HCT116 (cell line): ENCODE measurements at regions not wholly inside any gene's neighbourhood (a gene's known extent, or its start where the extent isn't known, plus 50 kb on each side); places are given as distances from the start of the nearest gene placed in this dataset.

ENCODE experiments used
- ATAC-seq: fragments of 200-7000 bp; cut with Tn5 transposase; 2 replicates; pipeline ENCODE4 v1.9.1; 2020; ENCODE audit warnings: mild to moderate bottlenecking, moderate library complexity
- BruUV-seq: library from RNA; stranded (reverse); fragments of 400-500 nt; replicated peaks from 2 replicates; lab custom pipeline; 2021; lab: Mats Ljungman, UMichigan
- CTCF ChIA-PET: fragments of 300-600 bp; sonication (Branson Sonifier 250); formaldehyde crosslinking; loops from one replicate; lab custom pipeline; 2021; ENCODE audit warnings: antibody characterized with exemption; lab: Charles Lee
- POLR2A ChIA-PET: fragments of 300-600, 350-600 bp; sonication (Branson Sonifier 250); formaldehyde crosslinking; loops from one replicate; lab custom pipeline; 2021; ENCODE audit warnings: antibody characterized with exemption; lab: Charles Lee
- RAD21 ChIA-PET, 2 experiments: fragments of 300-600 bp; sonication (Branson Sonifier 250); formaldehyde crosslinking; loops; one replicate each; lab custom pipeline; 2023; ENCODE audit warnings: low total read pairs in 2 of 2; ENCODE audit not compliant: uncharacterized antibody in 2 of 2, unreplicated experiment in 2 of 2, low non-redundant PET in 1 of 2; lab: Charles Lee
- DNase-seq: peaks from one replicate; pipeline ENCODE4 v3.0.0-alpha.2; 2010; ENCODE audit warnings: low read depth, low spot score
- H2AFZ ChIP-seq: fragments of 200-600 bp; shearing (Covaris generic), sonication (generic); 2 replicates; pipeline ENCODE4 v1.6.1; 2017; ENCODE audit warnings: low read depth, mixed run types, mixed read lengths, antibody characterized with exemption, low read length; ENCODE audit not compliant: poor library complexity, severe bottlenecking
- H3K27ac ChIP-seq: 2 replicates; pipeline ENCODE4 v1.5.1; 2012; ENCODE audit warnings: low read depth, low read length
- H3K27me3 ChIP-seq: fragments of 200-600 bp; sonication (generic); 2 replicates; pipeline ENCODE4 v1.6.1; 2016; ENCODE audit warnings: mixed run types, low read length, mixed read lengths; ENCODE audit not compliant: insufficient read depth
- H3K36me3 ChIP-seq, 2 experiments: fragments of 200-500 bp in 1 of 2; fragments of 200-600 bp in 1 of 2; sonication (Bioruptor generic) in 1 of 2; sonication (generic) in 1 of 2; 2 replicates each; pipeline versions ENCODE4 v1.5.1 to v1.6.1; 2014 to 2016; ENCODE audit warnings: low read length in 2 of 2, inconsistent platforms in 1 of 2, mixed read lengths in 1 of 2, mixed run types in 1 of 2; ENCODE audit not compliant: insufficient read depth in 2 of 2, control insufficient read depth in 1 of 2
- H3K4me1 ChIP-seq, 2 experiments: fragments of 200-600 bp in 1 of 2; sonication (generic) in 1 of 2; 2 replicates each; pipeline versions ENCODE4 v1.5.1 to v1.6.1; 2012 to 2017; ENCODE audit warnings: low read length in 2 of 2, inconsistent platforms in 1 of 2, mild to moderate bottlenecking in 1 of 2, mixed read lengths in 1 of 2, mixed run types in 1 of 2, moderate library complexity in 1 of 2; ENCODE audit not compliant: insufficient read depth in 2 of 2, control insufficient read depth in 1 of 2
- H3K4me2 ChIP-seq: fragments of 200-600 bp; sonication (generic); 2 replicates; pipeline ENCODE4 v1.6.1; 2017; ENCODE audit warnings: mixed run types, low read length, mixed read lengths
- H3K4me3 ChIP-seq, 2 experiments: fragments of 200-600 bp in 1 of 2; sonication (generic) in 1 of 2; replicated peaks in 1 of 2; 2 replicates each; pipeline ENCODE4 v1.5.1; 2011 to 2016; ENCODE audit warnings: low read length in 2 of 2, control low read depth in 1 of 2, low read depth in 1 of 2, mild to moderate bottlenecking in 1 of 2, mixed read lengths in 1 of 2, mixed run types in 1 of 2
- H3K79me2 ChIP-seq: fragments of 200-600 bp; sonication (generic); 2 replicates; pipeline ENCODE4 v1.6.1; 2017; ENCODE audit warnings: mild to moderate bottlenecking, mixed run types, low read length, moderate library complexity, mixed read lengths; ENCODE audit not compliant: insufficient read depth
- H3K9ac ChIP-seq: fragments of 200-600 bp; sonication (generic); 2 replicates; pipeline ENCODE4 v1.6.1; 2016; ENCODE audit warnings: low read length, mixed read lengths
- H3K9me2 ChIP-seq: fragments of 200-600 bp; sonication (generic), shearing (Covaris generic); 2 replicates; pipeline ENCODE4 v1.6.1; 2017; ENCODE audit warnings: mixed run types, mild to moderate bottlenecking, moderate library complexity; ENCODE audit not compliant: insufficient read depth
- H3K9me3 ChIP-seq, 2 experiments: fragments of 200-500 bp in 1 of 2; fragments of 200-600 bp in 1 of 2; sonication (Bioruptor generic) in 1 of 2; sonication (generic) in 1 of 2; 2 replicates each; pipeline ENCODE4 v1.6.1; 2014 to 2017; ENCODE audit warnings: low read length in 2 of 2, mixed read lengths in 2 of 2, inconsistent platforms in 1 of 2, low read depth in 1 of 2, mild to moderate bottlenecking in 1 of 2, mixed run types in 1 of 2, moderate library complexity in 1 of 2; ENCODE audit not compliant: control insufficient read depth in 1 of 2, insufficient read depth in 1 of 2
- H4K20me1 ChIP-seq: fragments of 200-600 bp; sonication (generic), shearing (Covaris generic); 2 replicates; pipeline ENCODE4 v1.6.1; 2017; ENCODE audit warnings: mixed run types, mild to moderate bottlenecking, moderate library complexity; ENCODE audit not compliant: insufficient read depth
- CBX3 ChIP-seq: IDR thresholded peaks from 2 replicates; pipeline ENCODE4 v1.6.1; 2012; ENCODE audit warnings: low read depth
- EGR1 ChIP-seq: IDR thresholded peaks from 2 replicates; pipeline ENCODE4 v1.6.1; 2012; ENCODE audit warnings: low read depth
- EZH2 ChIP-seq: fragments of 200-600 bp; sonication (generic); IDR thresholded peaks from 2 replicates; pipeline ENCODE4 v1.6.1; 2017; ENCODE audit warnings: antibody characterized with exemption, mixed run types
- JUND ChIP-seq: IDR thresholded peaks from 2 replicates; pipeline ENCODE4 v1.6.1; 2012
- POLR2A ChIP-seq: IDR thresholded peaks from 2 replicates; pipeline ENCODE4 v1.7.0; 2011; ENCODE audit warnings: borderline replicate concordance; ENCODE audit not compliant: insufficient read depth, insufficient read length; ENCODE audit errors: extremely low read depth
- POLR2AphosphoS5 ChIP-seq: IDR thresholded peaks from 2 replicates; pipeline ENCODE4 v1.6.1; 2011; ENCODE audit warnings: mild to moderate bottlenecking, low read depth, low read length, moderate library complexity
- RAD21 ChIP-seq: IDR thresholded peaks from 2 replicates; pipeline ENCODE4 v1.6.1; 2012; ENCODE audit warnings: low read depth, mild to moderate bottlenecking
- SIN3A ChIP-seq: IDR thresholded peaks from 2 replicates; pipeline ENCODE4 v1.6.1; 2012; ENCODE audit warnings: low read depth
- SRF ChIP-seq: IDR thresholded peaks from 2 replicates; pipeline ENCODE4 v1.6.1; 2012; ENCODE audit warnings: low read depth
- YY1 ChIP-seq: IDR thresholded peaks from 2 replicates; pipeline ENCODE4 v1.6.1; 2011; ENCODE audit warnings: low read length, low read depth, moderate library complexity, mild to moderate bottlenecking; ENCODE audit not compliant: insufficient replicate concordance; ENCODE audit errors: extremely low read depth
- ZFX ChIP-seq: fragments of 450-650 bp; IDR thresholded peaks from 2 replicates; pipeline ENCODE4 v1.6.1; 2017
- ZNF274 ChIP-seq: fragments of 200-500 bp; sonication (Bioruptor generic); IDR thresholded peaks from 2 replicates; pipeline ENCODE4 v1.6.1; 2014; ENCODE audit warnings: mild to moderate bottlenecking, low read depth, low read length, inconsistent platforms
- intact Hi-C: fragments of 100-400 bp; cut with micrococcal nuclease; formaldehyde crosslinking; loops from 2 replicates; pipeline ENCODE4 v1.10.0; 2022
- TF ChIP-seq, protein P1 (sequence below): IDR thresholded peaks from 2 replicates; pipeline ENCODE4 v1.6.1; 2012
- TF ChIP-seq, protein P2 (sequence below): IDR thresholded peaks from 2 replicates; pipeline ENCODE4 v1.6.1; 2011; ENCODE audit warnings: mild to moderate bottlenecking, low read length, moderate library complexity; ENCODE audit not compliant: insufficient replicate concordance; ENCODE audit errors: extremely low read depth
- TF ChIP-seq, protein P3 (sequence below): IDR thresholded peaks from 2 replicates; pipeline ENCODE4 v1.6.1; 2012

DNA sequence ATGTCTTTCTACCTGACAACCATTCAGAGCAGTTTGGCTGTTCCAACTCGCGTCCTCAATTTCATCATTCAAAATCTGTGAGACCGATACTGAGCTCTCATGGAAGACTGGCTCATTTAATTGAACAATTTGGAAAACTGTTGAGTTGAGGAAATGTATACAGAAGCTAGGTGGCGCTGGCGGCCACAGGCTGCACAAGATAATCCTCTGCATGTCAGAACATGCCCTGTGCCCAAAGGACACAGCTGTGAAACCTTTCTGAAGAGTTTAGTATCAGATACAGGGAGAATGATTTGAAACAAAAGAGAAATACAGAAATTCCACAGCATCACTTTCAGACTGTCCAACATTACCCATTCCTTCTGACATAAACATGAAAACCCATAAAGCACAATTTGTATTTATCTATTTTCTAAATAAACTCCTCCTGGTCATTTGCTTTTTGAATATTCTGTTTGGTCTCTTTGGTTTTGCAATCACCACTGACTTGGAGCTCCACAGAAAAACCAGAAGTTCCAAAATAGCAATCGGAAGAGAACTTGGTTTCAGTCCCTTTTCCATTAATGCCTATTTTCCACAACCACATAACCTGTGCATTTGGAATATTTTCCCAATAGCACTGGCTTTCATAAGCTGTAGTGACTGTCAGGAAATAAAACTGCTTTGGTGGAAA is 192.8 kb downstream of the MAP2K6 start (continued):
- TF ChIP-seq, protein P1, sequence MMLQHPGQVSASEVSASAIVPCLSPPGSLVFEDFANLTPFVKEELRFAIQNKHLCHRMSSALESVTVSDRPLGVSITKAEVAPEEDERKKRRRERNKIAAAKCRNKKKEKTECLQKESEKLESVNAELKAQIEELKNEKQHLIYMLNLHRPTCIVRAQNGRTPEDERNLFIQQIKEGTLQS: no peak
- TF ChIP-seq, all 23 proteins: peak for 6

DNA sequence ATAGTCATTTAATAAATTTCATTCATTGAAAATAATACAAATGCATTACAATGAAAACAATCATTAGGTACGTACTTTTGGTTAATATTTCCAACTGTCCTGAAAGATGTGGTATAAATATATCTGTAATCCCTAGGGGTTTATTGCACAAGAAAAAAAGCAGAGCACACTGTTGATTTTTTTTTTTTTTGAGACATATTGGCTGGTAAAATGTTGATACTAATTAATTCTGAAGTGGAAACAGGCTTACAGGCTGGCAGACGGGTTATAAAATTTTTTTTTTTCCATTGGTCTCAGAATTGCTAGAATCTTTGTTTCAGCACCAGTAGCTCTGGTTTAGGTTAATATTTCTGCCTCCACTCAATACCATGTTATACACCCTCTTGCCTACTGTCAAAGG is 193.6 kb downstream of the MAP2K6 start:
- no peak for DNase-seq
- Histone ChIP-seq H3K36me3 (no peaks in the 10 kb centered on the region), H3K9ac (no peak overlapping the region), H3K27me3 (no peaks in the 10 kb centered on the region), H3K9me3 (no peaks in the 10 kb centered on the region), H3K4me3 (no peak overlapping the region), H3K4me2 (no peak overlapping the region), H2AFZ (no peak overlapping the region), H3K79me2 (no peaks in the 10 kb centered on the region), H3K4me1 (peaks cover 8 to 10% of the 10 kb centered on the region in 2 experiments; a peak in 3 of 4 replicates), H4K20me1 (no peaks in the 10 kb centered on the region), H3K9me2 (no peaks in the 10 kb centered on the region), H3K27ac (no peak overlapping the region)
- ChIA-PET CTCF (interaction anchor here (0.8 to 3.9 kb wide), 19 partner anchors 11 to 1015 kb away, joined by 3 to 51 read pairs (median 4); no protein-coding TSS in a partner anchor), RAD21 (no interaction called here), POLR2A (interaction anchor here (1.9 kb wide), 1 partner anchor 11 kb away, joined by 7 read pairs; no protein-coding TSS in a partner anchor)
- BruUV-seq: no TSS peak
- no peak for ATAC-seq
- TF ChIP-seq RAD21 (no peak), EGR1 (no peak)
- intact Hi-C loops: loop anchor here (2.0 to 5.0 kb wide), 3 partner anchors 537 to 1015 kb away; no protein-coding TSS in a partner anchor

DNA sequence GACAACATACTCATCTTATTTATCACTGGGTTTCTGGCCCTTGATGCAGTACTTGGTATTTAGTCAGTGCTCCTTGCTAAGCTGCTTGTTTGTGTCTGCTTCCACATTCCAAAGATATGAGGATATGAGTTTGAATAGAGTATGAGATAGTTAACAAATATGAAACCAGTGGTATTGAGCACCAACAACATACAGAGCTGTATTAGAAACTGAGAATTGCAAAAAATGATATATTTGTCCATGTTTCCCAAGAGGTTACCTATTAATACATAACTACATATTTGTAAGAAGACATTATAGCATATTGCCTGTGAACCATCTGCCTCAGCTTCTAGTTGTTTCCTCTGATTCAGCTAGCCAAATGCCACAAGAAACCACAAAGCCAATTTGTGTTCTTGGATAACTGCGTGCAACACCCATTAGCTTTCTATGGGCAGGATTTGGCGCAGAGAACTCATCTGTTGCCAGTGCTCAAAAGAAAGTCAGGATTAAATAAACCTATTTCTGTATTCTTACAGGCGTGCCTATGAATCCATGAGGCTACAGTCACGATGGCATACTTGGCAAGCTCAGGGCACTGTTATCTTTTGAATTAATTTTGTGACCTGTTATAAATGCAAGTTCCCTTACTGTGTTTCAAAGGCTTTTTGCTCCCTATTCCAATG is 194.4 kb downstream of the MAP2K6 start:
- CTCF ChIA-PET: interaction anchor here (0.9 to 3.9 kb wide), 8 partner anchors 11 to 1014 kb away, joined by 3 to 51 read pairs (median 10); no protein-coding TSS in a partner anchor
- H4K20me1 ChIP-seq: no peaks in the 10 kb centered on the region
- no peak overlapping the region for H3K4me3 ChIP-seq
- BruUV-seq: no TSS peak
- ATAC-seq (no peak), DNase-seq (no peak)
- H3K36me3 ChIP-seq: no peaks in the 10 kb centered on the region
- no peak overlapping the region for H3K27ac ChIP-seq
- no peaks in the 10 kb centered on the region for H3K27me3 ChIP-seq
- POLR2A ChIA-PET: no interaction called here
- H3K9me3 ChIP-seq: no peaks in the 10 kb centered on the region
- no peaks in the 10 kb centered on the region for H3K9me2 ChIP-seq
- peaks cover 8 to 10% of the 10 kb centered on the region in 2 experiments; a peak in 3 of 4 replicates for H3K4me1 ChIP-seq
- H2AFZ ChIP-seq: peak overlapping the region; percentile 5
- no peak overlapping the region for H3K4me2 ChIP-seq
- no peaks in the 10 kb centered on the region for H3K79me2 ChIP-seq
- RAD21 ChIA-PET: interaction anchor here in 1 of 2 experiments (0.6 kb wide), 1 partner anchor 294 kb away, joined by 3 read pairs; no protein-coding TSS in a partner anchor
- intact Hi-C loops: loop anchor here (2.0 to 5.0 kb wide), 3 partner anchors 536 to 1014 kb away; no protein-coding TSS in a partner anchor
- no peak overlapping the region for H3K9ac ChIP-seq
- no peak for TF ChIP-seq POLR2A
- TF ChIP-seq, protein P2, sequence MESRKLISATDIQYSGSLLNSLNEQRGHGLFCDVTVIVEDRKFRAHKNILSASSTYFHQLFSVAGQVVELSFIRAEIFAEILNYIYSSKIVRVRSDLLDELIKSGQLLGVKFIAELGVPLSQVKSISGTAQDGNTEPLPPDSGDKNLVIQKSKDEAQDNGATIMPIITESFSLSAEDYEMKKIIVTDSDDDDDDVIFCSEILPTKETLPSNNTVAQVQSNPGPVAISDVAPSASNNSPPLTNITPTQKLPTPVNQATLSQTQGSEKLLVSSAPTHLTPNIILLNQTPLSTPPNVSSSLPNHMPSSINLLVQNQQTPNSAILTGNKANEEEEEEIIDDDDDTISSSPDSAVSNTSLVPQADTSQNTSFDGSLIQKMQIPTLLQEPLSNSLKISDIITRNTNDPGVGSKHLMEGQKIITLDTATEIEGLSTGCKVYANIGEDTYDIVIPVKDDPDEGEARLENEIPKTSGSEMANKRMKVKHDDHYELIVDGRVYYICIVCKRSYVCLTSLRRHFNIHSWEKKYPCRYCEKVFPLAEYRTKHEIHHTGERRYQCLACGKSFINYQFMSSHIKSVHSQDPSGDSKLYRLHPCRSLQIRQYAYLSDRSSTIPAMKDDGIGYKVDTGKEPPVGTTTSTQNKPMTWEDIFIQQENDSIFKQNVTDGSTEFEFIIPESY: no peak
- no peak for TF ChIP-seq SIN3A
- TF ChIP-seq EGR1: no peak
- no peak for TF ChIP-seq ZNF274
- TF ChIP-seq JUND: no peak
- TF ChIP-seq CBX3: no peak
- TF ChIP-seq EZH2: no peak
- TF ChIP-seq SRF: no peak
- TF ChIP-seq, protein P3, sequence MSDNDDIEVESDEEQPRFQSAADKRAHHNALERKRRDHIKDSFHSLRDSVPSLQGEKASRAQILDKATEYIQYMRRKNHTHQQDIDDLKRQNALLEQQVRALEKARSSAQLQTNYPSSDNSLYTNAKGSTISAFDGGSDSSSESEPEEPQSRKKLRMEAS: no peak
- TF ChIP-seq ZFX: no peak
- no peak for TF ChIP-seq POLR2AphosphoS5
- no peak for TF ChIP-seq YY1
